GM19025 (cell line): ENCODE measurements at regions not wholly inside any gene's neighbourhood (a gene's known extent, or its start where the extent isn't known, plus 50 kb on each side); places are given as distances from the start of the nearest gene placed in this dataset.

Source experiments
- ATAC-seq: cut with Tn5 transposase; IDR thresholded peaks from one replicate; pipeline ENCODE4 v1.9.1; 2021; ENCODE audit warnings: mild to moderate bottlenecking, low read depth, moderate library complexity; ENCODE audit not compliant: unreplicated experiment

GRCh38 chr1:181142096-181142958, 53.8 kb downstream of the IER5 start:
- ATAC-seq: peak; percentile 55

DNA sequence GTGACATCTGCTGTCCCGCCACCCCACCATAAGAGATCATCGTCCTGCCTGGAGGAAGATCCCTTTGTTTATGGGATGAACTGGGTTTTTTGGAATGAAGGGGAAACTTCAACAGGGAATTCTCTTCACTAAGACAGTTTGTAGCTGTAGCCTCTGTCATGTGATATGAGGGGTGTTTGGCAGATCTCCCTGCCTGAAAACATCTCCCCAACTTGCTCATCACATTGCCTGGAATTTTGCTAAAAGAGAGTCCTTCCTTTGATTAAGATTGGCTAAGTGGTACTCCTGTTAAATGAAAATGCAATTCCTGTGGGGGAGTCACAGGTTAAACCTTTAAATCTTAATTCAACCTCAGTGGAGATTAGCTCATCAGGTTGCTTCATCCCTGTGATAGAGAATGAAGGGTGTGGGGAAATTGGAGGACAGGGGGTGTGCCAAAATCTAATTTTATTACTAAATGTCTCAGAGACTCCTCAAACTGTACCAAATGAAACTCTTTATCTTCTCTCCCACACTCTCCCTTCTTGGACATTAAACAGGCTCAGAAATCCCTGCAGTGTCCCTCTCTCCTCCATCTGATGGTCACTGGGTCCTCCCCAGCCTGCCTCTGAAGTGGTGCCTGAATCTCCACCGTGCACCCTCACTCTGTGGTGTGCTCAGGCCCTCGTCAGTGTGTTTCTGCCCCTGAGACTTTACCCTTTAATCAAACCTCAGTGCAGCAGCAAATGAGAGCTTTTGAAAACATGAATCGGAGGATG, 54.8 kb downstream of the IER5 start:
- ATAC-seq: no peak

- ATAC-seq: no peak
Measured at GRCh38 chr1:181144238-181144637, 55.7 kb downstream of the IER5 start.

- ATAC-seq: no peak
Measured at GRCh38 chr1:181148636-181149035, 60.1 kb downstream of the IER5 start.

DNA sequence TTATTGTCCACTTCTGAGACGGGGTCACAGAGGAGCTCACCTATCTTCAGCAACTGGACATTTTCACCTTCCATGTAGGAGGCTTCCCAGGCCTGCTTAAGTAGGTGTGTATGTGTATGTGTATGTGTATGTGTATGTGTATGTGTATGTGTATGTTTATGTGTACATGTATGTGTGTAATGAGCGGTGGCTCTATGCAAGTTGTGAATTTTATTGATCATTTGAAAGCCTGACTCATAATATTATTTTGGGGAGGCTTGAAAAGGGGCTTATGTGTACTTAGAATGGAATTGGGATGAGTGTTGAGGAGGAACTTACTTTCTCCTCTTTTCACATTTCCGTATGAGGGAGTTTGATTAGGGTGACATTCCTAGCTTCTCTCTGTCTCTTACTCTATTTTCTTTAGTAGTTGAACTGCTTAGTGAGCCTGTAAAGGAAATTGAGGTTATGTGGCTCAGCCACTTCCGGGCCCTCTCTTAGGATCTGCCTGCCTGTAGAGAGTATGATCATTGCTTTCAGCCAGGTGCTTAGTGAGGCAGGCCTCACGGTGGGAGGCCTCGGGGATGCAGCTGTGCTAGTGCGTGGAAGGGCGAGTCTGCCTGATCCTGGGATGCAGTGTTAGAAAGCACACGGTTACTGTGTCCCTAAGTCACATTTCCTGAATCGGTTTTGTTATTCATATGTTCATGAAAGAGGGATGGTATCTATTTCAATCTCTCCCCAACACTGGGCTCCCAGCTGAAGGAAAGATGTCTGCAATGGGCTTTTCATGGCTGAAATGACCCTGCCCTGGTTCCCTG, 61.0 kb downstream of the IER5 start:
- ATAC-seq: peak; percentile 74

DNA sequence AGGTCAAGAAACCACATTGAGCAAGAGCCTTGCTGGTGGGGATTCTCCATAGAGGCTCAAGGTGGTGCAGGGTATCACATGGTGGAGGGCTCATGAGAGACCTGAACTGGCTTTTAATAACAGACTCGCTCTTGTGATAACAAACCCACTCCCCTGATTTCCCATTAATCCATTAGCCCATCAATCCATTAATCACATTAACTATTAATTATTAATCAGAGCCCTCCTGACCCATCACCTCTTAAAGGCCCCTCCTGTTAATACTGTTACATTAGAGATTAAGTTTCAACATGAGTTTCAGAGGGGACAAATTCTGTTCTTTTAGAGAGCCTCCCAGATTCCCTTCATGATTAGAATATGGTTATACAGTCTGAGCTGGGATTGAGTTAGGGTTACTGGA, 61.8 kb downstream of the IER5 start:
- ATAC-seq: no peak

DNA sequence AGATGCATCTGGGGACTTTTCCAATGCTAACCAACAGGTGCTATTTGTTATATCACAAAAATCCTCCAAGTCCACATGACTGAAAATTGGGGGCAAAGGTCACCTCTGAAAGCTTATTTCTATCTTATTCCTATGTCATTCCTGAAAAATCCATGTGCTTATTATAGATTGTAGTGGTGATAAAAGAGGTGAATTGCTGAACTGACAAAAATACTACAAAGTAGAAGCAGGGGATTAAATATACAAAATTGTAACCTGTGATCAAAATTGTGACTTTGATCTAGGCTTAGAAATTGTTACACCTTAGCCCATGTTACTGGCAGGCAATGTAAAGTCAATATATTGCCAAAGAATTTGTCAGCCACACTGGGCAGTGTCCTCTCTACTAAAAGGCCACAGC, 62.3 kb downstream of the IER5 start:
- ATAC-seq: no peak

GRCh38 chr1:181151378-181152326, 63.2 kb downstream of the IER5 start:
- ATAC-seq: peak; percentile 26

GRCh38 chr1:181152892-181153633, 64.6 kb downstream of the IER5 start:
- ATAC-seq: peak; percentile 68

DNA sequence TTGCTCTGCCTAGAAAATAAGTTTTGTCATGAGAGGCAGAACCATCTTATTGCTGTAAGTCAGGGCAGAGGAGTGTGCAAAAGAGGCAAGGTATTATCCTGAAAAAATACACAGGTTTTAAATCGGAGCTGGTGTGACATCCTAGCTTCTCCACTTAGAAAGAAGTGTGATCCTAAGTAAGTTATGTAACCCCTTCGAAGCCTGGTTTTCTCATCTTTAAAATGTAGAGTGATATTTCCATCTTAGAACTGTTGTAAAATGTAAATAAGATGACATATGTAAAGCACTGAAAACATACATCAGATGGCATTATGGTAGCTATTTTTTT, 65.1 kb downstream of the IER5 start:
- ATAC-seq: no peak

DNA sequence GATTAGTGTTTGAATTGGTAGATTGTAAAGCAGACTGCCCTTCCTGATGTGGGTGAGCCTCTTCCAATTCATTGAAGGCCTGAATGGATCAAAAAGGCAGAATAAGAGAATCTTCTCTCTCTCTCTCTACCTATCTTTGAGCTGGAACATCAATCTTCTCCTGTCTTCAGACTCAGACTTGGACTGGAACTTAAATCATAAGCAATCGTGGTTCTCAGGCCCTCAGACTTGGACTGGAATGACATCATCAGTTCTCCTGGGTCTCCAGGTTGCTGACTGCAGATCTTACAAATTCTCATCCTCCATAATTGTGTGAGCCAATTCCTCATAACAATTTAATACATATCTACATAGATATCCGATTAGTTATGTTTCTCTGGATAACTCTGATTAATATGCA, 66.8 kb downstream of the IER5 start:
- ATAC-seq: no peak

DNA sequence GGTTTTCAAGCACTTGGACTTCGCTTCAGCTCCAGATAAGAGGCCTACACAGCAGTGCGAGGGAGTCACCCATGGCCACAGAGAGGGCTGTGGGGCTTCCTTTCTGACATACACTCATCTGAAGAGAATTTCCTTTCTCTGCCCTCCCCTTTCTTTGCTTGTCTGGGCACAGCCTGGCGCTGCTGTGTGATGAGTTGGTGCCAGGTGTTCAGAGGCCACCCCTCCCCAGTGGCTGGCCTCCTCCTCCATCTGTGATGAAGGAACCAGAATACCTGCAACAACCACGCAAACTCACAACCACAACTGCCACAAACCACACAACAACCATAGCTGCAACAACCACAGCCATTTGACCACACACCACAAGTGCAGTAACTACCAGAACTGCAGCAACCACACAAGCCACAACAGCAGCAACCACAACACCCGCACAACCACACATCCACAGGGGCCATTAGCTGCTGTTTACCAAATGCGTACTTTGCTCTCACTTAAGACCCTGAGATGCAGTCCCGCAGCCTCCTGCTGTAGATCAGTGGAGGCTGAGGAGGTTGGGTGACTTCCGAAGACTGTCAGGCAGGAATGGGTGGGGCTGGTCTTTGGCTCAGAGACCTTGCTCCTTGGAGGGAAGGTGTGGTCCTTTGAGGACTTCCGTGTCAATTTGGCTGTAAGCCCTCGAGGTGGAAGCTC, 71.1 kb downstream of the IER5 start:
- no peak for ATAC-seq

GRCh38 chr1:181160322-181160721, 71.8 kb downstream of the IER5 start:
- no peak for ATAC-seq

DNA sequence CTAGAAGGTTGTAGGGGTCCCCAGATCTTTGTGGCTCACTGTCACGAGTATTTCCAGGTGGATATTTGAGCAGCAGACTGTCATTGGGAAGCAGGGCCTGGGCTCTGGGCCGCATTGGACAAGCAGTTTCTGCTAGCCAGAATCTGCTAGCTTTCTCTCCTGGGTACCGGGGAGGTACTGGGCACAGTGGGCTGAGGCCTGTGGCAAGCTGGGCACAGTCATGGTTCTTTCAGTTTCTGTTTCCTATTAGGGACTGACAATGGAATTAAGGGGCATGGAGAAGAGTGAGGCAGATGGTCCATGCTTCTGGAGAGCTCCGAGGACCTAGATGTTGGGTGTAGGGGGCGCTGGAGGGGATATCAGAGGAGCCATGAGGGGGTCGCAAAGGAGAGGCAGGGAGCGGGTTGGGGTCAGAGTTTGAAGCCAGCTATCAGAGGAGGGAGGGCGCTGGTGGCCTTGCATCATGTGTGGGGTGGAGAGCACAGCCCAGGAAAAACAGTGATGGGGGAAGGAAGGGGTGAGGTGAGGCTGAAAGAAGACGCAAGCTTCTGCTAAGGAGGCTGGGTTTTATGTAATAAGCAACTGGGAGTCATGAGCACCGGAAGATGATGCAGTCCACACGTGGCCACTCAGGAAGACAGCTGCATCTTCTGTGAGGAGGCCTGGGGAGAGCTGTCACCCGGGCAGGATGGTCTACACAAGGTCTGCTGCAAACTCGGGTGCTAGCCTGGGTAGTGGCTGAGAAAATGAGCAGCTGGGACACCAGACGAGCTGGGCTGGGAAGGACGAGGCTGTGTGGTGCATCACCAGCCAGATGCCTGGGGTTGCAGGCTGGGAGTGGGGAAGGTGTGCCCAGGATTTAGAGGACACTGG, 72.7 kb downstream of the IER5 start:
- no peak for ATAC-seq

- ATAC-seq: no peak
Measured at GRCh38 chr1:181163662-181164061, 75.2 kb downstream of the IER5 start.

- ATAC-seq: peak; percentile 88
Measured at GRCh38 chr1:181166377-181167196, 78.1 kb downstream of the IER5 start.

GRCh38 chr1:181169281-181169865, 80.9 kb downstream of the IER5 start:
- no peak for ATAC-seq
